Femur (tissue), 1 donor: ENCODE measurements at regions not wholly inside any gene's neighbourhood (a gene's known extent, or its start where the extent isn't known, plus 50 kb on each side); places are given as distances from the start of the nearest gene placed in this dataset.
"Not testable (repeated sequence)": the region's sequence is repeated elsewhere in the genome, so short reads cannot be mapped to it uniquely, and the experiment has no call there.

ENCODE experiments used
- DNase-seq: peaks from one replicate; pipeline ENCODE4 v3.0.0-alpha.2; 2017

GRCh38 chr3:80705290-80705689 lies 937.5 kb upstream of the ROBO1 start:
- no peak for DNase-seq

DNA sequence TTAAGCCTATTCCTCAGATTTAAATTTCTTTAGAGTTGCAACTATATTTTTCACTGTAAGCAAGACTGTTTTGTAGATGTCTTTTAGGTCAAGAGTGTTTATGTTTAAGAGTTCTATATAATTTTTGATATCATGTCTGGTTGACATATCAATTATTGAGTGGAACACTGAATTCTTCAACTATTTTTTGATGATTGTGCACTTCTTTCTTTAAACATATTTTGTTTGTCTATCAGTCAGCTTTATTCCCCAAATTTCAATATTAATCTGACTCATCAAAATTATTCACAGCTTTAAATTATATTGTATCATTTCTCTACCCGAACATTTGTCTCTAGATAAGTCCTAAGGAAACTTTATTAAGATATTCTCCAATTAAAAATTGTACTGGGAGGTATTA lies 933.6 kb upstream of the ROBO1 start:
- DNase-seq = no peak

DNA sequence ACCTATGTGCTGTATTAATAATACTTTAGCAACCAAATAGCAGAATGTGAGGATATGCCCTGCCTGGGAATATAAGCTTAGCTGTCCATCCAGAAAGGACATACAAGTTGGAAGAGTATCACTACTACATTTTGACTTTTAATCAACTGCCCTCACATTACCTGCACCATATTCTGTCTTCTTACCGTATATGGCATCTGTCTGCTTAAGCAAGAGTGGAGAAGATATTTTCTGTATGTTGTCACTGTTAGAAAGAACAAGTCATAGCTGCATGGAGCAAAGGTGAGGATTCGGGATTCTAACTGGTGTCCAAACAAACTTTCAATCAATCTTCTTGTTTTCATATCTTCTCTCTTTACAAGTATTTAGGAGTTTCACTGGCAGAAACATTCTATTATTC lies 929.5 kb upstream of the ROBO1 start:
- DNase-seq = no peak

DNA sequence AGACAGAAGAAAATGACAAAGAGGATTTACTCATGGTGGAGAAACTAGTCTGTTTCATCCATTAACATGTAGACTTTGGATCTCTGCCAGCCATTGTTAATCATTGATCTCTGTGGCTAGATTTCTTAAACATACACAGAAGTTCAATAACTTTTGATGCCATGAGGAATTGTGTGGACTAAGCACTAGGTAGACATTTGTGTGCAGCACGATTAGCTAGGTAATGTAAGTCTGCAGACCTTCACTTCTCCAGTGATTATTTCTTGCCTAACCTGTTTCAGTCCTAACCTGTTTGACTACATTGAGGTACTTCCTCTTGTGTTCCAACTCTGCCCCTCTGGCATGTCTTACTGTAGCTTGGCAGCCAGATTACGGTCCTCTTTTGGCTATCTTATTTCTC lies 928.5 kb upstream of the ROBO1 start:
- no peak for DNase-seq

DNA sequence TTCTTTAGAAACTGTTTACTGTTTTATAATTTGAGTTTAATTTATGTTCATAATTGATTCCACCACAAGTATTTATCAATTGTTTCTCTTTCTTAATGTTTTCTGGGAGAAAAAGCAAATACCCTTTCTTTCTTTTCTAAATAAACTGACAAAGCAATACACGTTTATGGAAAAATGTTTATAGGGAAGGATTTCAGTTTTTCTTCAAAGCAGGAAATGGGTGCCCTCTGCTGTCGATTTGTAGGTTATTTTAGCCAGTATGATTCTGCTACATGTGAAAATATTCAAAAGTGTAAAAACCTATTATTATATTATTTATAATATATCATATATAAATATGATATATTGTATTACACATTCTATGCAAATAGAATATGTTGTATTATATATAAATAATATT lies 921.0 kb upstream of the ROBO1 start:
- DNase-seq = no peak

DNA sequence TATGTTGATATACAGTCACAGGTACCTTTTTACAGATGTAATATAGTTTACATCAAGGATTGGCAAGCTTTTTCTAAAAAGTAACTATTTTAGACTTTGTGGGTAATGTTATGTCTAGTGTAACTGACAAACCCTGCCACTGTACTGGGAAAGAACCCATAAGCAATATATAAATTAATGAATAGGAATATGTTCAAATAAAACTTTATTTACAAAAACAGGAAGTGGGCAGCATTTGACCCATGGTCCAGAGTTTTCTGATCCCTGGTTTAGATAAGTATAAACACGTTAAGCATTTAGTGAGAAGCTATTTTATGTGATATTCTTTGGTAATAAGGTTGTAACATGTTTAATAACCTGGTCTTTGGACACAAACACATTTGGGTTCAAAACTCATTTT lies 915.2 kb upstream of the ROBO1 start:
- DNase-seq = no peak

- no peak for DNase-seq
Measured at GRCh38 chr3:80682235-80682634, 914.4 kb upstream of the ROBO1 start.

DNA sequence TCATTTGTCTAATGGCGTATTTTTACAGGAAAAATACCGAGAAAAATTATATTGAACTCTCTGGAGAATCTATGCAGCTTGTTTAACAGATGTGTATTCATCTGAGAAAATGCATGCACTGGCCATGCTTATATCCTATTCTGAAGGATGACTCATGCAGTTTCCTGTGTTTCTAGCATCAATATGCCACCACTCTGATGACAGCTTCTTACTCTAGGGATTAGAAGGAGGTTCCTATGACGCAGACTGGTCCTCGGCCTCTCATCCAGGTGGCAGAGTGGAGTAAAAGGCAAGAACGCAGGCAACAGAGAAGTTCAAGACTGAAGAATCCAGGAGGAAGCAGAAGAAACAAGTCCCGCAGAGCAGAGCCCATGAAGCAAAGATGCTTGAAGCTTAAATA lies 910.0 kb upstream of the ROBO1 start:
- DNase-seq = no peak

DNA sequence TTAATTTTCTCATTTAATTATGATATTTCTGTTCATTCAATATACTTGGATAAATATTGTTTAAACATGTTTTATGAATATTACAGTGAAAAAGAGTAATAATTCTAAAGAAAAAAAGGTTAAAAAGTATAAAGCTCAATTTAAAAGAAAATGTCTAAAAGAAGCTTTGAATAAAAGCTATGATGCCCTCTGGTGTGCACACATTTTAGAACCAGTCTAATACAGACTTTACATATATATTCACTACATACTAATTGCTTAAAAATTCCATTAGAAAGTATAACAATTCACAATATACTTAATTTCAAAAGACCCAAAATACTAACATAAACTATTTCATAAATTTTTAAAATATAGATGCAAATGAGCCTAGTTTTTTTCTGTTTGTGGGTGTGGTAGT lies 909.1 kb upstream of the ROBO1 start:
- no peak for DNase-seq

- no peak for DNase-seq
Measured at GRCh38 chr3:80676261-80676660, 908.5 kb upstream of the ROBO1 start.

DNA sequence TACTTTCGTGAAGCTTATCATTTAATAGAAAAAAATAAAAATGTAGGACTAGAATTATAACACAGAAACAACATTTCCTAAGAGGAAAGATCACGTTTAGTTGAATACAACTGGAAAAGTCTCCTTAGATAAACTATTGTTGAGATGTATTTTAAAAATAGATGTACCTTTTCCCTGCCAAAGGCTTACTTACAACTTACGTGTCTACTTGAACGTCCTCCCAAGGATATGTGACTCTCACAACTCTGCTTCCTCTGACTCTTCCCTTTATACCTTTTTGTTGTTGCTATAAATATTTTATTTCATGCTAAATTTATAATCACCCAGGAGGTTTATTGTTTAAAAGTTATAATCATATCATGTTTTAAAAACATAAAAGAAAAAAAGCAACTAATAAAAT lies 908.0 kb upstream of the ROBO1 start:
- no peak for DNase-seq

DNA sequence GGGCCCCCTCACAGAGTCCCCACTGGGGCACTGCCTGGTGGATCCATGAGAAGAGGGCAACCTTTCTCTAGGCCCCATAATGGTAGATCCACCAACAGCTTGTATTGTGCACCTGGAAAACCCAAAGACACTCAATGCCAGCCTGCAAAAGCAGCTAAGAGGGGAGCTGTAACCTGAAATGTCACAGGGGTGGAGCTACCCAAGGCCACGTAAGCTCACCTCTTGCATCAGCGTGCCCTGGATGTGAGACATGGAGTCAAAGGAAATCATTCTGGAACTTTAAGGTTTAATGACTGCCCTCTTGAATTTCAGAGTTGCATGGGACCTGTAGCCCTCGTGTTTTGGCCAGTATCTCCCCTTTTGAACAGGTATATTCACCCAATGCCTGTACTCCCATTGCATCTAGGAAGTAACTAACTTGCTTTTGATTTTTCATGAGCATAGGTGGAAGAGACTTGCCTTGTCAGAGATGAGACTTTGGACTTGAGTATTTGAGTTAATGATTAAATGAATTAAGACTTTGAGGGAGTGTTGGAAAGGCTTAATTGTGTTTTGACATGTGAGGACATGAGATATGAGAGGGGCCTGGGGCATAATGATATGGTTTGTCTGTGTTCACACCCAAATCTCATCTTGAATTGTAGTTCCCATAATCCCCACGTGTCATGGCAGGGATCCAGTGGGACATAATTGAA lies 900.9 kb upstream of the ROBO1 start:
- DNase-seq = no peak

GRCh38 chr3:80668100-80668499 lies 900.3 kb upstream of the ROBO1 start:
- DNase-seq = no peak

DNA sequence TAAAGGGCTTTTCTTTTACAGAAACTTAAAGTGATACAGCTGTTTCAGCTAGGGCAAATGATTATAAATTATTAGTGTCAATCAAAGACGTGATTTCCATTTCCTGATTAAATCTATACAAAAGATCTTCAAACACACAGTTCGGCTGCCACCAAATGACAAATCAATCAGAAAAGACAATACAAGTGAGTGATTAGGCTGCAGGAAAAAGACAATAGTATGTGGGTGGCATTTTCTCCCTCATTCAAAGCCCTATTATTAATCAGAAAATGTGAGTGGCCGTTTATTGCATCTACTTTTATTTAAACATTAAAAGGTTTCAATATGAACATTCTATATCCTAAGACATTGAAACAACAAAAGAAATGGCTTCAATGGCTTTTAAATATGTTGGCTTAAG lies 895.6 kb upstream of the ROBO1 start:
- DNase-seq = no peak

DNA sequence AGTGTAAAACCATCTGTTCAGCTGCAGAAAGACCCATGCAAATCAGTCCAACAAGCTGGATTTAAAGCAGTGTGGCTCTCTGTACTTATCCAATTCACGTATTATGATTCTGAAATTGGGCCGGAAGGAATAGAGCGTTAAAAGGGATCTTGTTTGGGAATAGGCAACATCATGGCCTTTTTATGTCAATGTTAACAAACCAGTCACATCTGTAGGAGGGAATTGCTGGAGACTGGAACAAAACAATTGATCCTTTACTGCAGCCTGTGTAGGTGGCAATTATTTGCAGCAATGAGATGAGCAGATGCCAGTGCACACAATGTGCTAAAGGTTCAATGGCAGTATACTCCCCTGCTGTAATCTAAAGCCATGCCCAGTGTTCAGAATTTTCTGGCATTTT lies 887.4 kb upstream of the ROBO1 start:
- no peak for DNase-seq

DNA sequence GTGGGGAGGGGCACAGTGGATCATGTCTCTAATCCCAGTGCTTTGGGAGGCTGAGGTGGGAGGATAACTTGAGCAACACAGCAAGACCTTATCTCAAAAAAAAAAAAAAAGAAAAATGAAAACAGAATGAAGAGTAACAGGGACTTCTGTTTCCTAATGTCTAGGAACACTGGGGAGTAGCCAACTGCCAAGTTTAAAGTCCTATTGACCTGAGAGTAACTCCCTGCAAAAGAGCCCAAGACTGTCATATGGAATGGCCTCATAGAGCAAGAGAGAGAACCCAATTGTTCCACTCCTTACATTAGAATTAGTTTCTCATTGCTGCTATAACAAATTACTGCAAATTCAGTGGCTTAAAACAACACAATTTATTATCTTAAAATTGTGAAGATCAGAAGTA lies 881.4 kb upstream of the ROBO1 start:
- DNase-seq = no peak

DNA sequence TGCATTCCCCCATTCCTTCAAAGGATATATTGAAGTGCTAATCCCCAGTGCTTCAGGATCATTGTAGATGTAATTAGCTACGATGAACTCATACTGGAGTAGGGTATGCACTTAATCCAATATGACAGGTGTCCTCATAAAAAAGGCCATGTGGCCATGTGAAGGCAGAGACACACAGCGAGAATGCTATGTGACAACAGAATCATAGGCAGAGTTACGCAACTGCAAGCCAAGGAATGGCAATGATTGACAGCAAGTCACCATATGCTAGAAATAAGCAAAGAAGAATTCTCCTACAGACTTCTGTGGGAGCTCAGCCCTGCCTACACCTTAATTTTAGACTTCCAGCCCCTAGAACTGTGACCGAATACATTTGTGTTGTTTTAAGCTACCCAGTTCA lies 875.6 kb upstream of the ROBO1 start:
- no peak for DNase-seq

- no peak for DNase-seq
Measured at GRCh38 chr3:80618295-80619256, 850.8 kb upstream of the ROBO1 start.

GRCh38 chr3:80612366-80612765 lies 844.6 kb upstream of the ROBO1 start:
- DNase-seq = no peak

DNA sequence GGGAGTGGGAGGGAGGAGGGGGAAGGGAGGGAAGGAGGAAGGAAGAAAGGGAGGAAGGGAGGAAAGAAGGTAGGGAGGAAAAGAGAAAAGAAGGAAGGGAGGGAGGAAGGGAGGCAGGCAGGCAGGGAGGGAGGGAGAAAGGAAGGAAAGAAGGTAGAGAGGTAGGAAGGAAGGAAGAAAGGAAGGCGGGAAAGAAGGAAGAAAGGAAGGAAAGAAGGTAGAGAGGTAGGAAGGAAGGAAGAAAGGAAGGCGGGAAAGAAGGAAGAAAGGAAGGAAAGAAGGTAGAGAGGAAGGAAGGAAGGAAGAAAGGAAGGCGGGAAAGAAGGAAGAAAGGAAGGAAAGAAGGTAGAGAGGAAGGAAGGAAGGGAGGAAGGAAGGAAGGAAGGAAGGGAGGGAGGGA lies 840.3 kb upstream of the ROBO1 start:
- not testable (repeated sequence) for DNase-seq

- DNase-seq = no peak
Measured at GRCh38 chr3:80606073-80606472, 838.3 kb upstream of the ROBO1 start.

DNA sequence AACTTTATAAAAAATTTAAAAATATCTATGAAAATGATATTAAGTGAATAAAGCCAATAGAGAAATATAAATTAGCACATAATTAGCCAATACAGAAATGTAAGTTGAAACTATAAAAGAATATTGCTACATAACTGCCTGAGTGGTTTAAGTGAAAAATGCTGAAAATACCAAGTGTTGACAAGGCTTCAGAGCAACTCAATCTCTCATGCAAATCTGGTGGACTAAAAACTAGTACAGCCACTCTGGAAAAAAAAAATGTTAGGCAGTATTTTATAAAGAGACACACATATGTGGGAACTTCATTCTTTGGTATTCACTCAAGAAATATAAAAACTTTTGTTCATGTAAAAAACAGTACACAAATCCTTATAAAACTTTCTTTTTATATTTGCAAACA lies 833.7 kb upstream of the ROBO1 start:
- no peak for DNase-seq

DNA sequence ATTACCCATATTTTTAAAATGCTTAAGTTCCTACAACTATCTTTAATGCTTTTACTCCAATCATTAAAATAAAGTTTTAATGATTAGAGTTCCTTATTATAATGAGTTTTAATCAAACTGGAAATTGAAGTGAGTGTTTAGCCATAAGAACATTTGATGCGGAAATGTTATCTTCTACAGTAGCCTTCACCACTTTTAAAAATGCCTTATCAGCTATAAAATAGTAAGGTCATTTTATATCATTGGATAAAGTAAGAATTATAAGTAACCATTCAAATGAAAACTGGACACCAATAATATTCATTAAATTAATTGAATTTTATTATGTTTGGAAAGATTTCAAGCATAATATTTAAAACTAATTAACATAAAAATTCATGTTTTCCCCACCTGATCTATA lies 825.0 kb upstream of the ROBO1 start:
- no peak for DNase-seq

DNA sequence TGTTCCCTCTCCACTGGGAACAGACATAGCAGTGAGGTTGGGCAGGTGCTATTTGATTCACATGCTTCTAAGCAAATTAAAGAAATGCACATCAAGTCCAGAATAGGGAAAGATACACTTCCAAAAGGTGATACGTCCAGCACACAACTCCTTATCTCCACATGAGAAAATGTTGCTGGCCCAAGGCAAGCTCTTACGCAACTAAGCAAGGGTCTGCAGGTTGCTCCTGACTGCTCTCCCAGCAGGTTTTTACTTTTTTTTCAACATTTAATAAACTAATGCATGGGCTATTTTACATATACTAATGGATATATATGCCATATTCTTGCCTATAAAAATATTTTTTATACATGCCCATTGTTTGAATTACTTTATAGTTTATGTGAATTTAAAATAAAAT lies 818.5 kb upstream of the ROBO1 start:
- no peak for DNase-seq

DNA sequence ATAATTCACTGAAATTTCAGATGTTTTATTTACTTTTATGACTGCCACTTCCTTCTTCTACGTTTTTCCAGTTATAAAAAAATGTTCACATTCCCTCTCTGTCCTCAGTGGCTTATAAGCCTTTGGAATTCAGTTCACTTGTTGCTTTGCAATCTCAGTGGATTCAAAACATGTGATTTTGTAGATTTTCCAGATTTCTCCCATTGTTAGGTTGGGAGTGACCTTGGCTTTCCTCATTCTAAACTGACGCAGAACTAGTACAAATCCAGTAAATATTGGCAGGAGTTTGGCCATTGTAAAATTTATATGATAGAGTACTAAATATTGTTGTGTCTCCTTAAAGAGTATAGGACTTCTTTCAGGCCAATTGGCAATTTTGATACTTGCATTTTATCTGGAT lies 812.3 kb upstream of the ROBO1 start:
- DNase-seq = no peak
